ENCODE measurements at regions not wholly inside any gene's neighbourhood (a gene's known extent, or its start where the extent isn't known, plus 50 kb on each side); places are given as distances from the start of the nearest gene placed in this dataset.

- no peak for DNase-seq
Measured at GRCh38 chrX:128165884-128166408, 113.7 kb upstream of the ACTRT1 start.

GRCh38 chrX:128156204-128156603 is 104.0 kb upstream of the ACTRT1 start:
- DNase-seq, result no peak

- DNase-seq, result no peak
Measured at GRCh38 chrX:128142745-128143144, 90.5 kb upstream of the ACTRT1 start.

- no peak for DNase-seq
Measured at GRCh38 chrX:128106630-128107029, 54.4 kb upstream of the ACTRT1 start.

- no peak for DNase-seq
Measured at GRCh38 chrX:128105659-128106058, 53.5 kb upstream of the ACTRT1 start.

Data from activated naive CD4-positive, alpha-beta T cell (primary cell).